HG02885 (cell line): ENCODE measurements at regions not wholly inside any gene's neighbourhood (a gene's known extent, or its start where the extent isn't known, plus 50 kb on each side); places are given as distances from the start of the nearest gene placed in this dataset.
A peak's percentile ranks its signal among the peaks of the same experiment; 100 is the strongest.

ENCODE experiments used
- ATAC-seq: cut with Tn5 transposase; IDR thresholded peaks from one replicate; pipeline ENCODE4 v1.9.1; 2021; ENCODE audit warnings: mild to moderate bottlenecking; ENCODE audit not compliant: unreplicated experiment, poor library complexity

GRCh38 chr7:114852293-114852692, 69.6 kb upstream of the MDFIC start:
- ATAC-seq = no peak

GRCh38 chr7:114853189-114853588, 68.7 kb upstream of the MDFIC start:
- ATAC-seq = no peak

DNA sequence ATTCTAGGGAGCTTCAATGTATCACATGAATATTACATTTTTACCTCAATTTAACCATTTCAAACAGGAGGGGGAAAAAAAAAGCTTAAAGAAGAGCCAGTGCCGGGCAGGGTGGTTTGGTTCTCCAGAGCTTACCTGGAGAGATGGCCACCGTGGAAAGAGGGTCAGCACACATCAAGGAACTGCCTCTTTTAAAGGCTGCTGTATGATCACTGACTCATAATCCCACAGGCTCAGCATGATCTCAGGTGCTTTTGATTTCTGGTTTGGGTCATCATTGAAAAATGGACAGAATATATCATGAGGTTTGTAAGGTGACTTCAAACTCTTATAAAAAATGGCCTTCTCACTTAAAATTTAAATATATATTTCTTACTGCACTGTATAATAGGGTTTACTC, 67.5 kb upstream of the MDFIC start:
- ATAC-seq = no peak

GRCh38 chr7:114856625-114857024, 65.3 kb upstream of the MDFIC start:
- no peak for ATAC-seq

DNA sequence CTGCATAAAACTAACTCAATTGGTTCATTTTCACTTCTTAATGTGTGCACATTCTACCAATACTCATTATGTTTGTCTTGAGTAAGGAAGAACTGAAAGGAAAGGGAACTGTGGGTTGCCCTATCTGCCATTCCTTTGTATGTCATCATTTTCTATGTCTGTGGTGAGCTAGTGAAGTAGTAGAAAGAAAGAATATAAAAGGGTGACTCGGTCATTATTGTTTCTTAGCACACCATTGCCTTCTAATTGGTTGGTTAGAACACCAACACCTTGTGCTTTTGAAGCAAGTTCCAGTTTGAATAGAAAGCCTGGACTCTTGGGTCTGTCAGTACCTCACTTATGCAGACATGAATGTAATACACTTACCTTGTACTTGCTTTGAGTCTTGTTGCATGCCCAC, 64.3 kb upstream of the MDFIC start:
- ATAC-seq = no peak

GRCh38 chr7:114859477-114859876, 62.4 kb upstream of the MDFIC start:
- no peak for ATAC-seq

DNA sequence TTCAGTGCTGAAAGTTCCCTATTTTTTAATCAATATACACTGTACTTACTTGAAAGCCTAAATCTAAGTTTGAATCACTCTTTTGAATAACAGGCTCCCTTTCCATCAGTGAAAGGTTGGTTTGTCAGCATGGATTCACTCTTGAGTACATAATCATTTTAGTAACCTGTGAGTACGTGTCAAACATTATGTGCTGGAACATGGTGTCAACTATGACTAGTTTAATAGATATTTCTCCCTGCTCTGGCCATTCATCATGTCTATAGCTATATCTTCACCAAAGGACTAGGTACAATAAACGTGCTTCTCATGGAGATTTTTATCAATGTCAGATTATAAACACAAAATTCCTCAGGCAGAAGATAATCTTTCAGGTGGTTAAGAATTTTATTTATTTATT, 61.7 kb upstream of the MDFIC start:
- ATAC-seq = no peak

DNA sequence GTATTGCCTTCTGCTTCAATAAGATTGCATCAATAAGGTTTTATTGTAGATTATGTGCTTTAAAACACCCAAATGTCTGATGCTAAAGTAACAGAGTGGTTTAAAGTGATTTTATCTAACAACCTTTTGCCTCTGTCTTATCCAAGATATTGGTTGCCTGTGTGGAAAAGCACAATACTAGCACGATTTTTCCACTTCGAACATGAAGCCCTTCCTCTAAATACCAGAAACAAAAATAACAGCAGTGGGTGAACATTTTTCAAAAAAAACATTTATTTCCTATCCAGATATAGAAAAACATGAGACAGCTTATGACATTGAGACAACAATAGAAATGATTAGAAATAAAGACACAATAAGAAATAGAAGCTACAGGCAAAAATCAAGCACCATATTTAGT, 59.5 kb upstream of the MDFIC start:
- no peak for ATAC-seq

GRCh38 chr7:114864278-114864677, 57.6 kb upstream of the MDFIC start:
- ATAC-seq = no peak

GRCh38 chr7:114865564-114865963, 56.3 kb upstream of the MDFIC start:
- peak; percentile 97 for ATAC-seq
